ENCODE measurements at regions not wholly inside any gene's neighbourhood (a gene's known extent, or its start where the extent isn't known, plus 50 kb on each side); places are given as distances from the start of the nearest gene placed in this dataset.

GRCh38 chr20:52251827-52252226, 60.2 kb upstream of the ZFP64 start:
- TF ChIP-seq CTCF (IDR thresholded peaks at IDR 0.05 in 8 of 11, conservative IDR thresholded peaks at IDR 0.05 in 3 of 11) (no peak), POLR2A (IDR thresholded peaks at IDR 0.05) (no peak), POLR2AphosphoS5 (IDR thresholded peaks at IDR 0.05) (no peak)

Measured in spleen (tissue), 7 donors.